DND-41 (cell line): ENCODE measurements at regions not wholly inside any gene's neighbourhood (a gene's known extent, or its start where the extent isn't known, plus 50 kb on each side); places are given as distances from the start of the nearest gene placed in this dataset.

Source experiments
- ATAC-seq: fragments of 200-7000 bp; cut with Tn5 transposase; 3 replicates; pipeline ENCODE4 v1.9.1; 2021; ENCODE audit warnings: low read depth; ENCODE audit not compliant: insufficient read depth
- DNase-seq: peaks from one replicate; pipeline ENCODE4 v3.0.0-alpha.2; 2020
- H2AFZ ChIP-seq: 2 replicates; pipeline ENCODE4 v1.6.0; 2012; ENCODE audit warnings: low read depth, low read length
- H3K27ac ChIP-seq: 2 replicates; pipeline ENCODE4 v1.5.1; 2012; ENCODE audit warnings: low read length, inconsistent platforms
- H3K27me3 ChIP-seq: fragments of 200-600 bp; sonication (generic); 2 replicates; pipeline ENCODE4 v1.6.0; 2012; ENCODE audit warnings: low read length, mild to moderate bottlenecking, inconsistent platforms; ENCODE audit not compliant: insufficient read depth, poor library complexity
- H3K36me3 ChIP-seq: 2 replicates; pipeline ENCODE4 v1.5.1; 2012; ENCODE audit warnings: low read length, inconsistent platforms; ENCODE audit not compliant: insufficient read depth
- H3K4me1 ChIP-seq: 2 replicates; pipeline ENCODE4 v1.5.1; 2012; ENCODE audit warnings: mild to moderate bottlenecking, low read length; ENCODE audit not compliant: insufficient read depth
- H3K4me2 ChIP-seq: 2 replicates; pipeline ENCODE4 v1.6.0; 2012; ENCODE audit warnings: mild to moderate bottlenecking, moderate library complexity, low read length, inconsistent platforms; ENCODE audit not compliant: insufficient read depth
- H3K4me3 ChIP-seq, 2 experiments: fragments of 200-600 bp in 1 of 2; shearing (Covaris generic) in 1 of 2; 2 replicates each; pipeline ENCODE4 v1.5.1; 2012 to 2016; ENCODE audit warnings: inconsistent platforms in 2 of 2, low read length in 2 of 2, mild to moderate bottlenecking in 2 of 2, low read depth in 1 of 2, moderate library complexity in 1 of 2
- H3K79me2 ChIP-seq: 2 replicates; pipeline ENCODE4 v1.6.0; 2012; ENCODE audit warnings: low read length, inconsistent platforms; ENCODE audit not compliant: insufficient read depth
- H3K9ac ChIP-seq: 2 replicates; pipeline ENCODE4 v1.6.0; 2012; ENCODE audit warnings: low read depth, mild to moderate bottlenecking, inconsistent platforms, low read length, moderate library complexity
- H3K9me3 ChIP-seq: 2 replicates; pipeline ENCODE4 v1.5.1; 2012; ENCODE audit warnings: low read length, moderate library complexity, mild to moderate bottlenecking, inconsistent platforms; ENCODE audit not compliant: insufficient read depth, severe bottlenecking
- H4K20me1 ChIP-seq: 2 replicates; pipeline ENCODE4 v1.6.0; 2012; ENCODE audit warnings: low read length; ENCODE audit not compliant: insufficient read depth
- CTCF ChIP-seq: IDR thresholded peaks from 2 replicates; pipeline ENCODE4 v1.5.1; 2012; ENCODE audit warnings: borderline replicate concordance, low read length, moderate library complexity, mild to moderate bottlenecking; ENCODE audit not compliant: poor library complexity, severe bottlenecking; ENCODE audit errors: extremely low read depth
- EZH2 ChIP-seq: IDR thresholded peaks from 3 replicates; pipeline ENCODE4 v1.6.1; 2012; ENCODE audit warnings: borderline replicate concordance, low read depth, mild to moderate bottlenecking, moderate library complexity, low read length, inconsistent platforms; ENCODE audit not compliant: severe bottlenecking

DNA sequence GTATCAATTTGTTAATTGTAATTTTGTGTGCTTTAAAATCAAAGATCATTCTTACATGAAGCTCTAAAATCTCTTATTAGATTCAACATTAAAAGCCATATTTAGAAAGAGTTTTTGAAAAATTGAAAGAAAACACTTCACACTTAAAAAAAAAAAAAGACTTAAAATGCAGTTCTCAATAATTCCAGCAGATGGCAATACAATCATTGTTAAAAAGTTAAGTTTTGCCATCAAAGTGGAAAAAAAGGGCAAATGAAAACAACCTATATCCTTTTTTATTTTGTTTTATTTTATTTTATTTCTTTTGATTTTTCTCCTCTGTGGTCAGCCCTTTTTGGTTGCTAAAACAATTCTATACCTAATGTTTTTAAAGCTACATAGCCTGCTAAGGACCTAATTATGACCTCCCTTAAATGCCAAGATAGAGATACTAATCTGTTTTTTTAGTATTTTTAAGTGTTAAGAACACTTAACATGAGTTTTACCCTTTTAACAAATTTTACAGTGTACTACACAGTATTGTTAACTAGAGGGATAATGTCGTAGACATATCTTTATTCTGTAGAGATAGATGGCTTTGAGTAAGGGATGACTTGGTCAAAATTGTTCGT is 154.2 kb upstream of the DAB2 start:
- Histone ChIP-seq H3K79me2 (no peaks in the 10 kb centered on the region), H3K4me2 (no peak overlapping the region), H3K9ac (no peak overlapping the region), H3K4me1 (no peaks in the 10 kb centered on the region), H4K20me1 (no peaks in the 10 kb centered on the region), H3K4me3 (no peak overlapping the region), H3K27ac (no peak overlapping the region), H3K36me3 (no peaks in the 10 kb centered on the region), H3K9me3 (no peaks in the 10 kb centered on the region), H3K27me3 (peaks cover 11% of the 10 kb centered on the region), H2AFZ (no peak overlapping the region)
- no peak for DNase-seq
- peak; percentile 71 for TF ChIP-seq CTCF
- TF ChIP-seq EZH2: no peak
- ATAC-seq: no peak

DNA sequence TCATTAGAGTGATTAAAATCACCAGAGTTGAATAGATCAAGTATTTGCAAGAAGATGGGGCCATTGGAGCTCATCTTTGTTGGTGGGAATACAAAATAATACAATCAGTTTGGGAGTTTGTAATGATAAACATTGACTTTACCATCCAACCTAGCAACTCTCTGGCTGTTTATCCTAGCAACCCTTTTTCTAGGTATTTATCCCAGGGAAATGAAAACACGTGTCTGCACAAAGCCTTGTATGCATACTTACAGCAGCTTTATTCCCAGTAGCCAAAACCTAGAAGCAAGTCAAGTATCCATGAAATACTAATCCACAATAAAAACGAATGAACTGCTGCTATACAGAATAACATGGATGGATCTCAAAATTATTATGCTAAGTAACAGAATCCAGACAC is 152.7 kb upstream of the DAB2 start:
- no peak overlapping the region for H3K4me2 ChIP-seq
- H3K9me3 ChIP-seq: no peaks in the 10 kb centered on the region
- no peaks in the 10 kb centered on the region for H3K79me2 ChIP-seq
- no peaks in the 10 kb centered on the region for H3K4me1 ChIP-seq
- H2AFZ ChIP-seq: no peak overlapping the region
- DNase-seq (no peak), ATAC-seq (no peak)
- H3K27me3 ChIP-seq: peaks cover 16% of the 10 kb centered on the region
- no peak overlapping the region for H3K27ac ChIP-seq
- no peak overlapping the region for H3K4me3 ChIP-seq
- H4K20me1 ChIP-seq: no peaks in the 10 kb centered on the region
- TF ChIP-seq CTCF: no peak
- H3K9ac ChIP-seq: no peak overlapping the region
- no peaks in the 10 kb centered on the region for H3K36me3 ChIP-seq

DNA sequence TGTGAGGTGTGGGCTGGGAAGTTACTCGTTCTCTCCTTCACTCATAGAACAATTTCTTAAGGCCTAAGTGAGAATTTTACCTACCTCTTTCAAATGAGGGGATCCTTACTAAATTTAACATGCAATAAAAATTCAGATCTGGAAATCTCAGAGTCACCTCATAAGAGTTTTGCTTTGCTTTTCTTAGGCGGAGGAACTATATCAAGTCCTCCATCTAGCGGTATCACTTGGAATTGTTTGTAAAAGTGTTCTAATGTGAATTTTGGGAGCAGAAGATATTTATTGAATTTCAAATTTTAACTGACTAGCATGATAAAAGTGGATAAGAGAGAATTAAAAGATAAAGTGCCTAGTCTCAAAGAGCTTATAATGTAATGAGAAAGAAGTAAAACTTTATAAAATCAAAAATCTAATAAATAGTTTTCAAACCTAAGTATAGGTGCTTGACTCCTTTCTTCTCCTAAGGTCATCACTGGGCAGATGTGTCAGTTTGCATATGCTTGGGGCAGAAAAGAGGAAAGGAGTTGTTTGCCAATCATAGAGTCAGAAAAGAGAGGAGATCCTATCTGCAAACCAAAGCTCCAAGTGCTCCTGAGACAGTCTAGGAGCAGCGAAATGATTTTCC is 145.7 kb upstream of the DAB2 start:
- no peaks in the 10 kb centered on the region for H3K9me3 ChIP-seq
- ATAC-seq (no peak), DNase-seq (no peak)
- H3K36me3 ChIP-seq: no peaks in the 10 kb centered on the region
- peaks cover 31% of the 10 kb centered on the region for H3K27me3 ChIP-seq
- TF ChIP-seq EZH2: no peak
- peak; percentile 55 for TF ChIP-seq CTCF
- H4K20me1 ChIP-seq: no peaks in the 10 kb centered on the region
- H3K4me2 ChIP-seq: no peak overlapping the region
- no peak overlapping the region for H3K9ac ChIP-seq
- no peak overlapping the region for H3K27ac ChIP-seq
- no peak overlapping the region for H2AFZ ChIP-seq
- H3K4me1 ChIP-seq: no peaks in the 10 kb centered on the region
- no peak overlapping the region for H3K4me3 ChIP-seq
- no peaks in the 10 kb centered on the region for H3K79me2 ChIP-seq
